DND-41 (cell line): ENCODE measurements at regions not wholly inside any gene's neighbourhood (a gene's known extent, or its start where the extent isn't known, plus 50 kb on each side); places are given as distances from the start of the nearest gene placed in this dataset.

Source experiments
- CTCF ChIP-seq: IDR thresholded peaks from 2 replicates; pipeline ENCODE4 v1.5.1; 2012; ENCODE audit warnings: borderline replicate concordance, low read length, moderate library complexity, mild to moderate bottlenecking; ENCODE audit not compliant: poor library complexity, severe bottlenecking; ENCODE audit errors: extremely low read depth
- EZH2 ChIP-seq: IDR thresholded peaks from 3 replicates; pipeline ENCODE4 v1.6.1; 2012; ENCODE audit warnings: borderline replicate concordance, low read depth, mild to moderate bottlenecking, moderate library complexity, low read length, inconsistent platforms; ENCODE audit not compliant: severe bottlenecking

DNA sequence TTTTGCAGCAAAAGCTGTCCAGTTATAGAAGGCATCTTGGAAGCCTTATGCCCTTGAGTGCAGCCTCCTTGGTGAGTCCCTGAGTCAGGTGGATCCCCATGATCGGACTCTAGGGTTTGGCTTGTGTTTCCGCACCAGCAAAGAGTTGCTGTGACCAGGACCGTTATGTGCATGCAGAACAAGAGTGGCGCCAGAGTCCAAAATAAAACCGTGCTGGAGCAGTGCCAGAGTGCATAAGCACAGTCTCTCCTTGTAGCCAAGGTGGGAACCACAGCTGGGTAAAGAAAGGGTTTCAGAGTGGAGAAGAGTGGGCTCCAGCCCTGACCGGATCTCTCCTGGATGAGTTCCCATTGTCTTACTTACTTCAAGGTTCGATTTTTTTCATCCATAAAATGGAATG, 58.6 kb downstream of the FOXA2 start:
- TF ChIP-seq EZH2 (no peak), CTCF (no peak)
